C1 segment of cervical spinal cord (tissue), 14 donors: ENCODE measurements at regions not wholly inside any gene's neighbourhood (a gene's known extent, or its start where the extent isn't known, plus 50 kb on each side); places are given as distances from the start of the nearest gene placed in this dataset.
"Not testable (repeated sequence)": the region's sequence is repeated elsewhere in the genome, so short reads cannot be mapped to it uniquely, and the experiment has no call there.

Source experiments
- DNase-seq, 14 donors: peaks; one replicate each; lab custom pipeline; 2025; lab: John Stamatoyannopoulos, UW

- DNase-seq: not testable (repeated sequence)
These were observed 268.4 kb downstream of the ZNF37A start for GRCh38 chr10:38362514-38362913.

DNA sequence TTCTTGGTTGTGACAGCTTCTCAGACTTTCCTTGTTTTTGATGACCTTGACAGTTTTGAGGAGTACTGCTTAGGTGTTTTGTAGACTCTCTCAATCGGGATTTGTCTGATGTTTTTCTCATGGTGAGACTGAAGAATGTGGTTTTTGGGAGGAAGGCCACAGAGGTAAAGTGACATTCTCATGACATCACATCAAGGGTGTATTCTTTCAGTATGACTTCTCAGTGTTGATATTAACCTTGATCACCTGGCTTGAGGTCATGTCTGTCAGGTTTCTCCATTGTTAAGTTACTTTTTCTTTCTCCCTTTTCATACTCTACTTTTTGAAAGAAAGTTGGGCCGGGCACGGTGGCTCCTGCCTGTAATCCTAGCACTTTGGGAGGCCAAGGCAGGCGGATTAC is 269.9 kb downstream of the ZNF37A start:
- DNase-seq: not testable (repeated sequence)

DNA sequence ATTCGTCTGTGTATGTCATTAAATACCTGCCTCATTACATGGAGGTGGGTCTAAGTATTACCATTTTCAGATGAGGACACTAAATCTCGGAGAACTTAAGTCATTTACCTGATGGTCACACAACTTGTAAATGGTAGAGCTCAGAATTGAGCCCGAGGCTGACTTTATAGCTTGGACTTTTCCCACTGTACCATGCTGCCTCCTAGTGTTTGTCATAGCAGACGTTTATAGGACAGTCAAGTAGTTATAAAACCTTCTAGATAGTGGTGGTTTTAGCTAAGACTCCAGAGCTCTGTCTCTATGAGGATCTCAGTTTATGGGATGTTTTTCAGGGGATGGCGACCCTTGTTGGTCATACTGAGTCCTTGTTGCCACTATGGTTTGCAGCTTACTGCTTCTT is 271.8 kb downstream of the ZNF37A start:
- DNase-seq: peak in 1 of 14 donors; percentile 6

DNA sequence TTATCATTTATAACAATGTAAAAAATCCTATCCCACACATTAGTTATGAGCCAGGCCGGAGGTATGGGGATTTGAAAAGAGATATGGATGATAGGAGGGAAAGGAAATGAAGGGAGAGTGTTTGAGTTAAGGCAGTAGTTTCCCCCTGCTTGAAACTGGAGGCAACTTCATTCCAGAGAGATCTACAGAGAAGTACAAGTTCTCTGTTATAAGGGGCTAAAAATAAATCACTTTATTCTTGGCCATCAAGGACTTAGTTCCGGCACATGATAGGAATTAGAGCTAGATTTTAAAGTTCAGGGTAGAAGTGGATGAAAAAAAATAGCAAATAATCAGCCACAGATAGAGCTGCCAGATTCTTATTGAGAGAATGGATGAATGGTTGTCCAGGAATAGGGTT is 289.7 kb downstream of the ZNF37A start:
- DNase-seq: not testable (repeated sequence)

DNA sequence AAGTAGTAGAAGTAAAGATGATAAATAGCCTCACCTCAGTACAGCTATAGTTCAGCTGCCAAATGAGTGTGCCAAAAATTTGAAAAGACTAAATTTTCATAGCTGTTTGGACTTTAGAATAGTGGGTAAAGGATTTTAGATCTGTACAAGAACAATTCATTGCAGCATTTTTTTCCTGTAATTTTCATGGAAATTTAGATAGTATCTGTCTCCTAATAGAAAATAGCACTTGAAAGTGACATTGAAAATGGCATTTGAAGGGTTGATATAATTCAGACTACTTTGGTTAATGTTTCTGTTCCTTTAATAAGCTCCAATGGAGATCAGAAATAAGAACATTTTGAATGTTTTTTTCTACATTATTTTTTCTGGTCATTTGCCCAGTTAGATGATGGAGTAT is 292.7 kb downstream of the ZNF37A start:
- not testable (repeated sequence) for DNase-seq

- not testable (repeated sequence) for DNase-seq
These were observed 296.6 kb downstream of the ZNF37A start for GRCh38 chr10:38390725-38391124.

DNA sequence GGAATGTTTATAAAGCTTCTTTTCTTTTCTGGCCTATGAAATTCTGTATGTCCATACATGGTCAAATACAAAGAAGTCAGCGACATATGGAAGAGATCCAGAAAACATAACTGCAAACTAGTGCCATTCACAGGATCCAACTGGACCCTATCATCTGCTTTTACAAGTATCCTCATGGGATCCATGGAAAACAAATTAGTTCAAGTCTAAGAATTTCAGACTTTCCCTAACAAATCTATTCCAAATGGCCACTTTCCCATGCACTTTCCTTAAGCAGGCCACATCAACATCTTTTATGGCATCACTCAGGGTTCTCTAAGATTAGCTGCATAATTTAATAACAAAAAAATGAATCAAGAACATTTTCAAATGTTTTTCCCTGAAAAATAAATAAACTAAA is 301.3 kb downstream of the ZNF37A start:
- DNase-seq: not testable (repeated sequence)

GRCh38 chr10:38396178-38396954 is 302.2 kb downstream of the ZNF37A start:
- DNase-seq: not testable (repeated sequence)

DNA sequence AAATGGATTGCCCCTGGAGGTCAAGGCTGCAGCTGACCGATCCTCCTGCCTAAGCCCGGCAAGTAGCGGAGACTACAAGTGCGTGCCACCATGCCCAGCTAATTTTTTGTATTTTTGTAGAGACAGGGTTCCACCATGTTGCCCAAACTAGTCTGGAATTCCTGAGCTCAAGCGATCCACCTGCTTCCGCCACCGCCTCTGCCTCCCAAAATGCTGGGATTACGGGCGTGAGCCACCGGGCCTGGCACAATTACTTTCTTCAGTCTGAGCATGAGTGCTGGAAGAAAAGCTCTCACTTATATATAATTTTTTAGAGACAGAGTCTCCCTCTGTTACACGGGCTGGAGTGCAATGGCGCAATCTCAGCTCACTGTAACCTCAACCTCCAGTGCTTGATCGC is 307.4 kb downstream of the ZNF37A start:
- not testable (repeated sequence) for DNase-seq

DNA sequence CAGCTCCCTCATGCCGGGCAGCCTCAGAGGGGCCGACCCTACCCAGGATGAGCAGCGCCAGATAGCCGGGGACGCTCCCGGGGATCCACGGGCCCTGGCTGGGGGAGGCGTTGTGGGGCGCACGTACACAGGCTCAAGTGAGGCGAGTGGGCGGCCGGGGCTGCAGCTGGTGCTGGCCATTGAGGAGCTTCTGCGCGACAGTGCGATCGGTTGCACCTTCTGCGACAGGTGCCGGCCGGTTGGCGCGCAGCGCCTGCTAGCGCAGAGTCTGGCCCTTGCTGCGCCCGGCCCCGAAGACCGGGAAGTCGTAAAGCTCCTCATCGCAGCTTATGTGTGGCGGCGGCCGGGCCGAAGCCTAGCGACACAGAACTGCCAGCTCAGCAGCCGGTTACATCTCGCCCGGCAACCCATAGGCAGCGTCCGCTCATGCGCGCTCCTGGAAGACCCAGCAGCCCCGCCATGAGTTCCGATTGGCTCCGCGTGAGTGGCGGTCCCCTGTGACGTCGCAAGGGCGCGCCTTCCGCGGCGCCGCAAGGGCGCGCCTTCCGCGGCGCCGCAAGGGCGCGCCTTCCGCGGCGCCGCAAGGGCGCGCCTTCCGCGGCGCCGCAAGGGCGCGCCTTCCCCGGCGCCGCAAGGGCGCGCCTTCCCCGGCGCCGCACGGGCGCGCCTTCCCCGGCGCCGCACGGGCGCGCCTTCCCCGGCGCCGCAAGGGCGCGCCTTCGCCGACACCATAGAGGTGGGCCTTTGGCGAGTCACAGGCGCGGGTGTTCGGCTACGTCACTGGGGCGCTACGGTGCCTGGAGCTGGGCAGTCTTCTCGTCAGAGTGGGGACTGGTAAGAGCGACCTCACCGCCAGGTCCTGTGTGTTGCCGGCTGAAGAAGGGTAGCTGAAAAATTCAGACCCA is 308.6 kb downstream of the ZNF37A start:
- peak; percentile 30 to 91 (median 82) for DNase-seq

- DNase-seq: peak in 1 of 14 donors; percentile 10
These were observed 309.4 kb downstream of the ZNF37A start for GRCh38 chr10:38403347-38404117.

DNA sequence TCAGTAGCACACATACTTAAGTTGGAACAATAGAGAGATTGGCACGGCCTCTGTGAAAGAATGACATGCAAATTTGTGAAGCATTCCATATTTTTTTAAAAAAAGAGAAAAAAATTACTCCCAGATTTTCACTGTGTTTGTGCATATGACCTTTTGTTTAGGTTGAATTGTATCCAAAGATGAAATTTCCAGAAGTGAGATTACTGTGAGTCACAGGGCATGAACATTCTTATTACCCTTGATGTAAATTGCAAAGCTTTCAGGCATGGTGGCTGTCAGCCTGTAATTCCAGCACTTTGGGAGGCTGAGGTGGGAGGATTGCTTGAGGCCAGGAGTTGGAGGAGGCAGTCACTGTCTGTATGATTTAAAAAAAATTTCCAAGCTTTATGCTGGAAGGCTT is 329.5 kb downstream of the ZNF37A start:
- DNase-seq: not testable (repeated sequence)

GRCh38 chr10:38430242-38430641 is 336.1 kb downstream of the ZNF37A start:
- DNase-seq: not testable (repeated sequence)

GRCh38 chr10:38437359-38437758 is 343.2 kb downstream of the ZNF37A start:
- not testable (repeated sequence) for DNase-seq

GRCh38 chr10:38448614-38449355 is 354.6 kb downstream of the ZNF37A start:
- not testable (repeated sequence) for DNase-seq

DNA sequence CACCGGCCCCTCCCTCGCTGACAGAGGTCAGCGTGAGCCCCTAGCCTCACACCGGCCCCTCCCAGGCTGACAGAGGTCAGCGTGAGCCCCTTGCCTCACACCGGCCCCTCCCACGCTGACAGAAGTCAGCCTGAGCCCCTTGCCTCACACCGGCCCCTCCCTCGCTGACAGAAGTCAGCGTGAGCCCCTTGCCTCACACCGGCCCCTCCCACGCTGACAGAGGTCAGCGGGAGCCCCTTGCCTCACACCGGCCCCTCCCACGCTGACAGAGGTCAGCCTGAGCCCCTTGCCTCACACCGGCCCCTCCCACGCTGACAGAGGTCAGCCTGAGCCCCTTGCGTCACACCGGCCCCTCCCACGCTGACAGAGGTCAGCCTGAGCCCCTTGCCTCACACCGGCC is 355.5 kb downstream of the ZNF37A start:
- not testable (repeated sequence) for DNase-seq

- not testable (repeated sequence) for DNase-seq
These were observed 356.4 kb downstream of the ZNF37A start for GRCh38 chr10:38450372-38451057.

DNA sequence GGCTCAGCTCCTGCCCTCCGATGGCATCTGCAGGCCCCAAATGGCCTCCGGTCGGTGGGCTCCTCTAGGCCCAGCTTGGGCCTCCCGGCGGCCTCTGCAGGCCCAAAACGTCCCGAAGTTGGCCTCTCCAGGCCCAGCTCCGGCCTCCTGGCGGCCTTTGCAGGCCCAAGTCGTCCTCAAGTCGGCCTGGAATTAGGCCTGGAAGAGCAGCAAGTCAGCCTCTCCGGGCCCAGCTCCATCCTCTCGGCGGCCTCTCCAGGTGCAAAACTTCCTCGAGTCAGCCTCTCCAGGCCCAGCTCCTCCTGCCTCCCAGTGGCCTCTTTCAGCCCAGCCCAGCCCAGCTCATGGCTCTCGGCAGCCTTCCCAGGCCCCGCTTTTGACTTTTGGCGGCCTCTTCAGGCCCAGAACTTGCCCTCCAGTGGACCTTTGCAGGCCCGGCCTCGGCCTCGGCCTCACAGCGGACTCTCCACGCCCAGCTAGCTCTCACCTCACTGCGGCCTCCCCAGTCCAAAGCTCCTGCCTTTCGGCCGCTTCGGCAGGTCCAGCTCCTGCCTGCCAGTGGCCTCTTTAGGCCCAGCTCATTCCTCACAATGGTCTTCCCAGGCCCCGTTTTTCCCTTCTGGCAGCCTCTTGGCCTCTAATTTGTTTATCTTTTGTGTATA is 357.3 kb downstream of the ZNF37A start:
- not testable (repeated sequence) for DNase-seq
